ENCODE measurements at regions not wholly inside any gene's neighbourhood (a gene's known extent, or its start where the extent isn't known, plus 50 kb on each side); places are given as distances from the start of the nearest gene placed in this dataset.

DNA sequence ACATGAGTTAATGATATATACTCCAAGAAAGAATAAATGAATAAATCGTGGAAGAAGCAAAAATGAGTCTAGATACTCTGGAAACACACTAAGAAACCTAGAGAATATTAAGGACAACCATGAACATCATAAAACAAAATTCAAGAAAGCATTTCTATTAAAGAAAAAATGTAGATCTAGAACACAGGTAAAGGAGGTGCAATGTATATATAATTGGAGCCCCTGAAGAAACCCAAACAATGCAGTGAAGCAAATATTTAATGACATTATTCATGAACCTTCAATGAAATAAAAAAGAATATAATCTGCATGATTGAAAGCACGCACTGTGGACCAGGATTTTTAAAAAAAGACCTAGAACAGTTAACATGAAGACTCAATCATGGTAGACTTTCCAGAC lies 150.1 kb downstream of the ATPSCKMT start:
- H3K4me3 ChIP-seq (ENCODE audit: insufficient read depth, low read depth, low read length) = no peak overlapping the region
- TF ChIP-seq RCOR1 (IDR thresholded peaks at IDR 0.05; ENCODE audit: insufficient replicate concordance, low read length) (no peak), POLR2A (IDR thresholded peaks at IDR 0.05; ENCODE audit: low read depth, low read length) (no peak), BHLHE40 (IDR thresholded peaks at IDR 0.05; ENCODE audit: low read depth, low read length) (no peak), RAD21 (IDR thresholded peaks at IDR 0.05; ENCODE audit: low read length) (no peak), NFE2L2 (IDR thresholded peaks at IDR 0.05; ENCODE audit: low read depth, low read length) (no peak), CEBPB (IDR thresholded peaks at IDR 0.05; ENCODE audit: low read depth, low read length) (no peak), SMC3 (IDR thresholded peaks at IDR 0.05; ENCODE audit: low read depth, low read length) (no peak), FOS (IDR thresholded peaks at IDR 0.05; ENCODE audit: low read depth, low read length) (no peak), MXI1 (IDR thresholded peaks at IDR 0.05; ENCODE audit: borderline replicate concordance, low read depth, low read length) (no peak), CHD1 (IDR thresholded peaks at IDR 0.05; ENCODE audit: low read depth, low read length) (no peak), RFX5 (IDR thresholded peaks at IDR 0.05; ENCODE audit: low read depth, low read length) (no peak)
- TF ChIP-seq, protein P1, sequence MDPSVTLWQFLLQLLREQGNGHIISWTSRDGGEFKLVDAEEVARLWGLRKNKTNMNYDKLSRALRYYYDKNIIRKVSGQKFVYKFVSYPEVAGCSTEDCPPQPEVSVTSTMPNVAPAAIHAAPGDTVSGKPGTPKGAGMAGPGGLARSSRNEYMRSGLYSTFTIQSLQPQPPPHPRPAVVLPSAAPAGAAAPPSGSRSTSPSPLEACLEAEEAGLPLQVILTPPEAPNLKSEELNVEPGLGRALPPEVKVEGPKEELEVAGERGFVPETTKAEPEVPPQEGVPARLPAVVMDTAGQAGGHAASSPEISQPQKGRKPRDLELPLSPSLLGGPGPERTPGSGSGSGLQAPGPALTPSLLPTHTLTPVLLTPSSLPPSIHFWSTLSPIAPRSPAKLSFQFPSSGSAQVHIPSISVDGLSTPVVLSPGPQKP (IDR thresholded peaks at IDR 0.05; ENCODE audit: borderline replicate concordance, low read depth, low read length) = no peak
- TF ChIP-seq, protein P2, sequence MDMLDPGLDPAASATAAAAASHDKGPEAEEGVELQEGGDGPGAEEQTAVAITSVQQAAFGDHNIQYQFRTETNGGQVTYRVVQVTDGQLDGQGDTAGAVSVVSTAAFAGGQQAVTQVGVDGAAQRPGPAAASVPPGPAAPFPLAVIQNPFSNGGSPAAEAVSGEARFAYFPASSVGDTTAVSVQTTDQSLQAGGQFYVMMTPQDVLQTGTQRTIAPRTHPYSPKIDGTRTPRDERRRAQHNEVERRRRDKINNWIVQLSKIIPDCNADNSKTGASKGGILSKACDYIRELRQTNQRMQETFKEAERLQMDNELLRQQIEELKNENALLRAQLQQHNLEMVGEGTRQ (IDR thresholded peaks at IDR 0.05; ENCODE audit: low read depth, low read length) = no peak
- TF ChIP-seq, protein P3, sequence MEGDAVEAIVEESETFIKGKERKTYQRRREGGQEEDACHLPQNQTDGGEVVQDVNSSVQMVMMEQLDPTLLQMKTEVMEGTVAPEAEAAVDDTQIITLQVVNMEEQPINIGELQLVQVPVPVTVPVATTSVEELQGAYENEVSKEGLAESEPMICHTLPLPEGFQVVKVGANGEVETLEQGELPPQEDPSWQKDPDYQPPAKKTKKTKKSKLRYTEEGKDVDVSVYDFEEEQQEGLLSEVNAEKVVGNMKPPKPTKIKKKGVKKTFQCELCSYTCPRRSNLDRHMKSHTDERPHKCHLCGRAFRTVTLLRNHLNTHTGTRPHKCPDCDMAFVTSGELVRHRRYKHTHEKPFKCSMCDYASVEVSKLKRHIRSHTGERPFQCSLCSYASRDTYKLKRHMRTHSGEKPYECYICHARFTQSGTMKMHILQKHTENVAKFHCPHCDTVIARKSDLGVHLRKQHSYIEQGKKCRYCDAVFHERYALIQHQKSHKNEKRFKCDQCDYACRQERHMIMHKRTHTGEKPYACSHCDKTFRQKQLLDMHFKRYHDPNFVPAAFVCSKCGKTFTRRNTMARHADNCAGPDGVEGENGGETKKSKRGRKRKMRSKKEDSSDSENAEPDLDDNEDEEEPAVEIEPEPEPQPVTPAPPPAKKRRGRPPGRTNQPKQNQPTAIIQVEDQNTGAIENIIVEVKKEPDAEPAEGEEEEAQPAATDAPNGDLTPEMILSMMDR (conservative IDR thresholded peaks at IDR 0.05; ENCODE audit: low read depth, low read length) = no peak
- no peak overlapping the region for H2BK5ac ChIP-seq (ENCODE audit: low read depth, low read length, poor library complexity, severe bottlenecking)
- no peak overlapping the region for H3K56ac ChIP-seq (ENCODE audit: extremely low read depth, insufficient read depth, low read length)
- no peaks in the 10 kb centered on the region; the same call in 1 of the 2 replicates for H3K9me3 ChIP-seq (ENCODE audit: control insufficient read depth, insufficient read depth, low read length)
- in situ Hi-C loops (cut with MboI; ENCODE audit: low sequenced_read_pairs) (no loop called here), intact Hi-C loops (cut with micrococcal nuclease) (no loop called here), dilution Hi-C loops (cut with HindIII; ENCODE audit: low sequenced_read_pairs, unreplicated experiment) (no loop called here)
- no peak overlapping the region for H3K14ac ChIP-seq (replicated peaks; ENCODE audit: low read depth, low read length)
- DNase-seq (no peak), ATAC-seq (ENCODE audit: low read depth) (no peak)
- H2BK15ac ChIP-seq (ENCODE audit: low read depth, low read length) = no peak overlapping the region
- no peak overlapping the region for H3K27ac ChIP-seq (ENCODE audit: insufficient read depth, low read length)
- no peak overlapping the region for H3K4ac ChIP-seq (ENCODE audit: low read depth, low read length)
- H4K91ac ChIP-seq (ENCODE audit: insufficient read depth, low read depth, low read length) = no peak overlapping the region
- H3K18ac ChIP-seq (ENCODE audit: low read depth, low read length) = no peak overlapping the region
- H3K79me1 ChIP-seq (ENCODE audit: low read depth in 1 of 2, low read length in 2 of 2) = no peaks in the 10 kb centered on the region
- H4K8ac ChIP-seq (ENCODE audit: low read depth in 2 of 2, low read length in 2 of 2) = no peak overlapping the region
- no peak overlapping the region for H4K5ac ChIP-seq (ENCODE audit: low read depth, low read length)
- no peaks in the 10 kb centered on the region for H3K9me1 ChIP-seq (ENCODE audit: insufficient read depth, low read length)
- BruUV-seq (replicated peaks) = no TSS peak
- H3K4me1 ChIP-seq (ENCODE audit: control insufficient read depth, insufficient read depth, low read length) = no peaks in the 10 kb centered on the region
- H2BK120ac ChIP-seq (ENCODE audit: low read depth, low read length) = no peak overlapping the region
- no peaks in the 10 kb centered on the region for H3K36me3 ChIP-seq (ENCODE audit: control insufficient read depth, insufficient read depth, low read length)
- no peak overlapping the region for H3K4me2 ChIP-seq (ENCODE audit: low read depth, low read length)
- H2AFZ ChIP-seq (replicated peaks; ENCODE audit: low read length, poor library complexity) = no peak overlapping the region
- H3K9ac ChIP-seq (ENCODE audit: low read depth, low read length) = no peak overlapping the region
- H2AK5ac ChIP-seq (ENCODE audit: low read depth, low read length) = no peak overlapping the region
- no CpG with 5 or more reads among the region's 2 CpGs for WGBS, 2 experiments (ENCODE audit: extremely low coverage in 2 of 2, insufficient read length in 1 of 2)
- H3K27me3 ChIP-seq (ENCODE audit: control insufficient read depth, insufficient read depth, low read length) = no peaks in the 10 kb centered on the region
- H4K20me1 ChIP-seq (ENCODE audit: insufficient read depth, low read length) = no peaks in the 10 kb centered on the region
- no peak overlapping the region for H2AK9ac ChIP-seq (replicated peaks; ENCODE audit: low read depth, low read length, poor library complexity)
- H2BK20ac ChIP-seq (ENCODE audit: low read depth, low read length) = no peak overlapping the region
- no peak overlapping the region for H3K23ac ChIP-seq (ENCODE audit: low read depth, low read length)
- CTCF ChIA-PET = no interaction called here
- POLR2A ChIA-PET (ENCODE audit: unreplicated experiment) = no interaction called here

All from IMR-90 (cell line).